Osteoblast (primary cell): ENCODE measurements at regions not wholly inside any gene's neighbourhood (a gene's known extent, or its start where the extent isn't known, plus 50 kb on each side); places are given as distances from the start of the nearest gene placed in this dataset.

Source experiments
- DNase-seq: peaks from one replicate; pipeline ENCODE4 v3.0.0; 2011; ENCODE audit warnings: low spot score, mixed read lengths; ENCODE audit not compliant: insufficient read length; ENCODE audit errors: missing footprints
- H2AFZ ChIP-seq: 2 replicates; pipeline ENCODE4 v1.6.0; 2011; ENCODE audit warnings: mild to moderate bottlenecking, low read length
- H3K27ac ChIP-seq: 2 replicates; pipeline ENCODE4 v1.5.1; 2011; ENCODE audit warnings: mild to moderate bottlenecking, low read depth, low read length, moderate library complexity
- H3K27me3 ChIP-seq: 2 replicates; pipeline ENCODE4 v1.6.0; 2012; ENCODE audit warnings: mild to moderate bottlenecking, control low read depth, inconsistent platforms, low read length, moderate library complexity; ENCODE audit not compliant: insufficient read depth
- H3K36me3 ChIP-seq: 2 replicates; pipeline ENCODE4 v1.5.1; 2011; ENCODE audit warnings: mild to moderate bottlenecking, low read length, control low read depth, moderate library complexity; ENCODE audit not compliant: insufficient read depth
- H3K4me1 ChIP-seq: 2 replicates; pipeline ENCODE4 v1.5.1; 2011; ENCODE audit warnings: mild to moderate bottlenecking, low read length, control low read depth, moderate library complexity; ENCODE audit not compliant: insufficient read depth
- H3K4me2 ChIP-seq: 2 replicates; pipeline ENCODE4 v1.6.0; 2011; ENCODE audit warnings: mild to moderate bottlenecking, low read length; ENCODE audit not compliant: insufficient read depth
- H3K4me3 ChIP-seq: fragments of 200-600 bp; sonication (generic); 3 replicates; pipeline ENCODE4 v1.5.1; 2012; ENCODE audit warnings: mild to moderate bottlenecking, low read length, inconsistent platforms; ENCODE audit not compliant: insufficient read depth
- H3K79me2 ChIP-seq: 2 replicates; pipeline ENCODE4 v1.6.0; 2012; ENCODE audit warnings: mild to moderate bottlenecking, low read length, control low read depth, inconsistent platforms; ENCODE audit not compliant: insufficient read depth
- H3K9me3 ChIP-seq: 2 replicates; pipeline ENCODE4 v1.5.1; 2011; ENCODE audit warnings: low read depth, low read length, control low read depth
- H4K20me1 ChIP-seq: 2 replicates; pipeline ENCODE4 v1.6.0; 2012; ENCODE audit warnings: mild to moderate bottlenecking, low read length, control low read depth; ENCODE audit not compliant: insufficient read depth
- TF ChIP-seq, protein P1 (sequence below): IDR thresholded peaks from 2 replicates; pipeline ENCODE4 v1.5.1; 2011; ENCODE audit warnings: mild to moderate bottlenecking, low read depth, low read length, moderate library complexity; ENCODE audit errors: extremely low read depth

DNA sequence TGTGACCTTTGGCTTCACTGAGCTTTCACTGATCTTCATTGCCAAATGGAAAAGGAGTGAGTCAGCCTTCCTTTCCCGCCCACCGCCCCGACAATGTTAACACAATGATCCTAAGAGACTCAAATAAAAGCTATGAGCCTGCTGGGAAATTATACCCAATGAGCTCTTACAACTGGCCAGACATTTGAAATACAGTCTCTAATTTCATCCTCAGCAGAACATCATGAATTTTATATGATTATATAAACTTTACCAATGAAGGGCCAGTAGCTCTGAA is 252.5 kb downstream of the SIPA1L2 start:
- H3K9me3 ChIP-seq = no peaks in the 10 kb centered on the region
- H4K20me1 ChIP-seq = no peaks in the 10 kb centered on the region
- no peak overlapping the region for H3K27ac ChIP-seq
- H3K36me3 ChIP-seq = no peaks in the 10 kb centered on the region
- no peak overlapping the region for H3K4me2 ChIP-seq
- TF ChIP-seq, protein P1, sequence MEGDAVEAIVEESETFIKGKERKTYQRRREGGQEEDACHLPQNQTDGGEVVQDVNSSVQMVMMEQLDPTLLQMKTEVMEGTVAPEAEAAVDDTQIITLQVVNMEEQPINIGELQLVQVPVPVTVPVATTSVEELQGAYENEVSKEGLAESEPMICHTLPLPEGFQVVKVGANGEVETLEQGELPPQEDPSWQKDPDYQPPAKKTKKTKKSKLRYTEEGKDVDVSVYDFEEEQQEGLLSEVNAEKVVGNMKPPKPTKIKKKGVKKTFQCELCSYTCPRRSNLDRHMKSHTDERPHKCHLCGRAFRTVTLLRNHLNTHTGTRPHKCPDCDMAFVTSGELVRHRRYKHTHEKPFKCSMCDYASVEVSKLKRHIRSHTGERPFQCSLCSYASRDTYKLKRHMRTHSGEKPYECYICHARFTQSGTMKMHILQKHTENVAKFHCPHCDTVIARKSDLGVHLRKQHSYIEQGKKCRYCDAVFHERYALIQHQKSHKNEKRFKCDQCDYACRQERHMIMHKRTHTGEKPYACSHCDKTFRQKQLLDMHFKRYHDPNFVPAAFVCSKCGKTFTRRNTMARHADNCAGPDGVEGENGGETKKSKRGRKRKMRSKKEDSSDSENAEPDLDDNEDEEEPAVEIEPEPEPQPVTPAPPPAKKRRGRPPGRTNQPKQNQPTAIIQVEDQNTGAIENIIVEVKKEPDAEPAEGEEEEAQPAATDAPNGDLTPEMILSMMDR = no peak
- no peak overlapping the region for H2AFZ ChIP-seq
- no peak for DNase-seq
- peaks cover under 1% of the 10 kb centered on the region for H3K4me1 ChIP-seq
- no peaks in the 10 kb centered on the region for H3K79me2 ChIP-seq
- no peaks in the 10 kb centered on the region for H3K27me3 ChIP-seq
- no peak overlapping the region for H3K4me3 ChIP-seq

DNA sequence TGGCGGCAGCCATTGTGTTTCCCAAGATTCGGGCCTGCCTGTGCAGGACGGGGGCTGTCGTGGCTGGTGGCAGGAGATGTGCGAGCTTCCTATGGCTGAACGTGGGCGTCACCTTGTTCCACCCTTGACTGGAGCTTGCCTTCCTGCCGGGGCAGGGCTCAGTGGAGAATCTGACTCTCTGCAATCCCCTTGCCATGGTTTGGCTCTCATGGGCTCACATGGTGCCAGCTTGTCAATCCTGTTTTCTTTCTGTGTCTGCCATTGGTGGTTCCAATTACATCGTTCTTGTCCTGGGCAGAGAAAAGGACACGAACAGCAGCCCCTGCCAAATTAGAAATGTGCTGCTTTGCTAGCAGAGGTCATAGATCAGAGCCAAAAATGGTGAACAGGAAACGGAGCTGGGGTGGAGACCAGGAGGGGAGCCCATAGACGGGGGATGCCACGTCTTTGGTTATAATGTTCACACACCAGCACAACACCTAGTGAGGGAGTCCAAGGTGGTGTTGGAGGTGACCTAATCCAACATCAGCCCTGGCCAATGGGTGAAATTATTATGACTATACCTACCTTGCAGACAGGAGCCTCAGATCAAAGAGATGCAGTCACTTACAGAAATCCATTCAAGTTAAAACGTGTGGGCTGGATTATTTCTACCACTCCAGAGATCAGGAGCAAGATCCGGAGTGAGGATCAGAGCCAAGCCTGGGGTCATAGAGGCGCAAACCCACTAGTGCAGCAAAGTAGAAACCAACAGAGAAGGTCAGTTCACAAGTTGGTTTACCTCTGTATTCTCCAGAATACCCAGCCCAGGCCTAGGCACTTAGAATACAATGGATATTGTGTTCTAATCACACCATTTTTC is 253.1 kb downstream of the SIPA1L2 start:
- Histone ChIP-seq H2AFZ (no peak overlapping the region), H3K27ac (no peak overlapping the region), H3K4me3 (no peak overlapping the region), H3K4me2 (no peak overlapping the region), H3K27me3 (no peaks in the 10 kb centered on the region), H3K4me1 (no peaks in the 10 kb centered on the region), H3K36me3 (no peaks in the 10 kb centered on the region), H3K9me3 (no peaks in the 10 kb centered on the region), H4K20me1 (no peaks in the 10 kb centered on the region), H3K79me2 (no peaks in the 10 kb centered on the region)
- DNase-seq = no peak
- TF ChIP-seq, protein P1 = no peak

DNA sequence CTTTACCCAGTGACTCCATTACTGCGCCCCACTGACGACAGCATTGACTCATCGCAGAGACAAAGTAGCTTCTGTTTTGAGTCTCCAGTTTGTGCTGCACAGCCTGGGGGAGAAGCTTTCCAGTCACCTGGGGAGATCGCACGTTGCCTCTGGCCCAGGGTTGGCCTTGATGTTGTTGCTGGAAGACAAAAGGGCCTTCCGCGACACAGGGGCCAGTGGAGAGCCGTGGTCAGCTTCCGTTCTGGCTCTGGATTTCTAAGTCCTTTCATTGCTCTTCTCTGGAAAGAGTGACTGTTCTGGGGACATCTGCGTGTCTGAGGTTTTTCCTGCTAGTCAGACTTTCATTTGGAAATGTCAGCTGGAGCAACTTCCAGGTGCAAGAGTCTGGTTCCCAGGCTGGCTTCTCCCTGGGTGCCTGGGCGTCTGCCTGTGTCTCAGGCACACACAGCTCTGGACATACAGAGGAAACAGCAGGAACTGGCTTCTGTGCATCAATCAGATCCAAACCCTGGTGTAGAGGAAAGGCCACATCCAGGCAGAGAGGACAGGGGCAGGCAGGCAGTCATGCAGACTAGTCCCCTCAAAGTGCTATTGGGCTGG is 257.0 kb downstream of the SIPA1L2 start:
- no peaks in the 10 kb centered on the region for H4K20me1 ChIP-seq
- TF ChIP-seq, protein P1 = no peak
- no peak overlapping the region for H3K4me3 ChIP-seq
- H3K4me2 ChIP-seq = no peak overlapping the region
- H3K27ac ChIP-seq = no peak overlapping the region
- H3K79me2 ChIP-seq = no peaks in the 10 kb centered on the region
- H3K27me3 ChIP-seq = no peaks in the 10 kb centered on the region
- H3K9me3 ChIP-seq = no peaks in the 10 kb centered on the region
- no peak overlapping the region for H2AFZ ChIP-seq
- DNase-seq = no peak
- no peaks in the 10 kb centered on the region for H3K4me1 ChIP-seq
- no peaks in the 10 kb centered on the region for H3K36me3 ChIP-seq

DNA sequence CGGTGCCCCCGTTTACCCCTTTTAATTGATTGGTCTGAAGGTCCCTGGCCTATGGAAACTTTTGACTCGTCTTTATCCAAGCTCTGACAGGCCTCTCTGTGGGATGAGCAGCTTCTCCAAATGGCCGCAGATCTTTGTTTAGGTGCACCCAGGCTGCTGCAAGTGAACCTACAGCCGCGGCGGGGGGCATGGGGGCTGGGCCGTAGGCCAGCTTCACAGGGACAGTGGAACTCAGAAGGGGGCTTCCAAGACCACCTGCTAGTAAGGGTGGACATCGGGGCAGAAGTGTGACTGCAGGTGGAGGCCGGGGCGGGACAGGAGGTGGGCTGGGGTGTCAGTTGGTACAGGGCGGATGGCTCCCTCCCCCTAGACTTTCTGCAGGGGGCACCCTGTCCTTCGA is 257.5 kb downstream of the SIPA1L2 start:
- Histone ChIP-seq H3K27me3 (no peaks in the 10 kb centered on the region), H3K36me3 (no peaks in the 10 kb centered on the region), H3K79me2 (no peaks in the 10 kb centered on the region), H2AFZ (no peak overlapping the region), H3K9me3 (no peaks in the 10 kb centered on the region), H3K4me3 (no peak overlapping the region), H3K4me1 (no peaks in the 10 kb centered on the region), H4K20me1 (no peaks in the 10 kb centered on the region), H3K4me2 (no peak overlapping the region), H3K27ac (no peak overlapping the region)
- DNase-seq = no peak
- TF ChIP-seq, protein P1 = no peak
